ENCODE measurements at regions not wholly inside any gene's neighbourhood (a gene's known extent, or its start where the extent isn't known, plus 50 kb on each side); places are given as distances from the start of the nearest gene placed in this dataset.
"Not testable (repeated sequence)": the region's sequence is repeated elsewhere in the genome, so short reads cannot be mapped to it uniquely, and the experiment has no call there.

GRCh38 chr1:224029286-224030025, 84.5 kb upstream of the FBXO28 start:
- H3K9me3 ChIP-seq; H3K4me1 ChIP-seq (ENCODE audit: low read depth); DNase-seq; H3K36me3 ChIP-seq (ENCODE audit: low read depth); intact Hi-C loops (cut with DNase I, micrococcal nuclease); H3K4me3 ChIP-seq: not testable (repeated sequence)
- ATAC-seq = peak; percentile 18

DNA sequence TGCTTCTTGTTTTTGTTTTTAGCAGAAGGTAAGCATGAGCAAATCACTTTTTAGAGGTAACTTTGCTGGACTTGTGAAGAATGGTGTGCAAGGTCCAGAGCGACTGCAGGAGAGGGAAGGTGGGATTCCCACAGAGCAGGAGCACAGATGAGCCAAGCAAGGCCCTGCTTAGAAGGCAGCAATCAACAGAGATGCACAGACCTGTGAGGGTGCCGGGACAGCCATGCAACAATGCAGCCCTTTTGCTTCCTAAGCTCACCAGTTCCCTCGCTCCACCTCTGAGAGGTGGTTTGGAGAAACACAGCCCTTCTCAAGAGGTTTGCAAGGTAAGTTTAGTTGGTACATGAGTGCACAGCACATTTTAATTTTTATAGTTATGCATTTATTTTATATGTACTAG, 85.1 kb upstream of the FBXO28 start:
- H3K36me3 ChIP-seq (ENCODE audit: low read depth); H3K4me1 ChIP-seq (ENCODE audit: low read depth); H3K4me3 ChIP-seq; intact Hi-C loops (cut with DNase I, micrococcal nuclease); ATAC-seq; DNase-seq; H3K9me3 ChIP-seq: not testable (repeated sequence)

DNA sequence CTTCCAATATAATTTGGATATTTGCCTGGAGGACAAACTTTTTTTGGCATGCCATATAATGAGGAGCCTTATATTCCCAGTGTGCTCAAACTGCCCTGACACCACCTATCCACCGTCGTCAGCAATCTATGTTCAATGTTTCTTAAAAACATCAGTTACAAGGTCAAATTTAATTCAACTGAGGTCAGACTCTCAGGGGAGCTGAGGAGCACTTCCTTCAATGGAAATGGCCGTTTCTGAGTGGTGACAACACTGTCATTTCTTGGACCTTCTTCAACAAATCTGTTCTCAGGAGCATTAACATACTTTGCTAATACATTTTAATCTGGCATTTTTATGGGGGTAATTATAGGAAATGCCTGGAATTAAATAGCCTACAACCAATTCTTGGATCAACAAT, 90.8 kb upstream of the FBXO28 start:
- H3K36me3 ChIP-seq (ENCODE audit: low read depth); ATAC-seq; H3K9me3 ChIP-seq; H3K4me1 ChIP-seq (ENCODE audit: low read depth); H3K4me3 ChIP-seq; DNase-seq; intact Hi-C loops (cut with DNase I, micrococcal nuclease): not testable (repeated sequence)

DNA sequence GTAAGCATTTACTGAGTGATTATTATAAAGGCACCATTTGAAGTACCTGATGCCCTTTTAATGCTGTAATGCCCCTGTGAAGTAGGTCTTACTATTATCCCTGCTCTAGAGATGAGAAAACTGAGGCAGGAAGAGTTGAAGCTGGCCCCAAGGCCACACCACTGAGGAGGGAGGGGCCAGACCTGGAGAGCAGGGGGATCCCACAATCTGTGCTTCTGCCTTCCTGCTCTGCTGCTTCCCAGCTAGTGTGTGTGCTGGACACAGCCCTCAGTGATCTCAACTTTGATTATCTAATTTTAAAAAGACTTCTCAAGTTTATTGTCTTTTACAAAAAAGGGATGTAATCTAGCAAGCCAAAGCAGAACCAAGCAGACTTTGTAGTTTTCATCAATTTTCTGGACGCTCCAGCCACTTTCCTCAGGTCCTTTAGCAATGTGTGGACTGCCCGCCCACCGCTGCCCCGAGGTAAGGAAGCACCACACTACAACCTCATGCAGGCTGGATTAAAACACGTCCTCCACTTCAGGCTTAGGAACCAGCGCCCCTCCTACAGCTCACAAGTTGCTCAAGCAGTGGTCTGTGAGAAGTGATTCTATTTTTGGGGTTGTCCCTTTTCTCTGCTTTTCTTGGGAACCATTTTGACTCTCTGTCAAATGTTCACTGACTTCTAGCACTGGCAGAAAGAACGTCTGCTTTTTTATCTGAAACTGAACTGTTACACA, 91.5 kb upstream of the FBXO28 start:
- intact Hi-C loops (cut with DNase I, micrococcal nuclease); H3K4me1 ChIP-seq (ENCODE audit: low read depth); DNase-seq; ATAC-seq; H3K4me3 ChIP-seq; H3K9me3 ChIP-seq; H3K36me3 ChIP-seq (ENCODE audit: low read depth): not testable (repeated sequence)

- H3K36me3 ChIP-seq (ENCODE audit: low read depth); H3K4me3 ChIP-seq; H3K9me3 ChIP-seq; DNase-seq; ATAC-seq; H3K4me1 ChIP-seq (ENCODE audit: low read depth); intact Hi-C loops (cut with DNase I, micrococcal nuclease): not testable (repeated sequence)
Measured at GRCh38 chr1:224019866-224020265, 94.0 kb upstream of the FBXO28 start.

- ATAC-seq = not testable (repeated sequence)
Measured at GRCh38 chr1:224015782-224016181, 98.1 kb upstream of the FBXO28 start.

GRCh38 chr1:224014330-224014649, 99.6 kb upstream of the FBXO28 start:
- TF ChIP-seq CTCF (IDR thresholded peaks at IDR 0.05) = no peak
- intact Hi-C loops (cut with DNase I, micrococcal nuclease) = no loop called here
- no peak overlapping the region for H3K4me3 ChIP-seq
- no peak for ATAC-seq
- H3K9me3 ChIP-seq = peaks cover 20% of the 10 kb centered on the region
- H3K36me3 ChIP-seq (ENCODE audit: low read depth) = no peaks in the 10 kb centered on the region
- DNase-seq = no peak
- H3K4me1 ChIP-seq (ENCODE audit: low read depth) = no peaks in the 10 kb centered on the region

More at GRCh38 chr1:224015782-224016181, 98.1 kb upstream of the FBXO28 start:
- DNase-seq; H3K4me1 ChIP-seq (ENCODE audit: low read depth); intact Hi-C loops (cut with DNase I, micrococcal nuclease); H3K36me3 ChIP-seq (ENCODE audit: low read depth); H3K4me3 ChIP-seq: not testable (repeated sequence)
- peaks cover 20% of the 10 kb centered on the region for H3K9me3 ChIP-seq

DNA sequence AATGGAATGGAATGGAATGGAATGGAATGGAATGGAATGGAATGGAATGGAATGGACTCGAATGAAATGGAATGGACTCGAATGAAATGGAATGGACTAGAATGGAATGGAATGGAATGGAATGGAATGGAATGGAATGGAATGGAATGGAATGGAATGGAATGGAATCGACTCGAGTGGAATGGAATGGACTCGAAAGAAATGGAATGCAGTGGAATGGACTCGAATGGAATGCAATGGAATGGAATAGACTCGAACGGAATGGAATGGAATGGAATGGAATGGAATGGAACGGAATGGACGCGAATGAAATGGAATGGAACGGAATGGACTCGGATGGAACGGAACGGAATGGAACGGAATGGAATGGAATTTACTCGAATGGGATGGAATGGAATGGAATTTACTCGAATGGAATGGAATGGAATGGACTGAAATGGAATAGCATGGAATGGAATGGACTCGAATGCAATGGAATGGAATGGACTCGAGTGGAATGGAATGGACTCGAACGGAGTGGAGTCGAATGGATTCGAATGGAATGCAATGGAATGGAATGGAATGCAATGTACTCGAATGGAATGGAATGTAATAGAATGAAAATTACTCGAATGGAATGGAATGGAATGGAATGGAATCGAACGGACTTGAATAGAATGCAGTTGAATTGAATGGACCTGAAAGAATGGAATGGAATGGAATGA, 100.1 kb upstream of the FBXO28 start:
- H3K4me3 ChIP-seq; ATAC-seq; DNase-seq; H3K36me3 ChIP-seq (ENCODE audit: low read depth); H3K4me1 ChIP-seq (ENCODE audit: low read depth); intact Hi-C loops (cut with DNase I, micrococcal nuclease): not testable (repeated sequence)
- H3K9me3 ChIP-seq = peaks cover 20% of the 10 kb centered on the region

DNA sequence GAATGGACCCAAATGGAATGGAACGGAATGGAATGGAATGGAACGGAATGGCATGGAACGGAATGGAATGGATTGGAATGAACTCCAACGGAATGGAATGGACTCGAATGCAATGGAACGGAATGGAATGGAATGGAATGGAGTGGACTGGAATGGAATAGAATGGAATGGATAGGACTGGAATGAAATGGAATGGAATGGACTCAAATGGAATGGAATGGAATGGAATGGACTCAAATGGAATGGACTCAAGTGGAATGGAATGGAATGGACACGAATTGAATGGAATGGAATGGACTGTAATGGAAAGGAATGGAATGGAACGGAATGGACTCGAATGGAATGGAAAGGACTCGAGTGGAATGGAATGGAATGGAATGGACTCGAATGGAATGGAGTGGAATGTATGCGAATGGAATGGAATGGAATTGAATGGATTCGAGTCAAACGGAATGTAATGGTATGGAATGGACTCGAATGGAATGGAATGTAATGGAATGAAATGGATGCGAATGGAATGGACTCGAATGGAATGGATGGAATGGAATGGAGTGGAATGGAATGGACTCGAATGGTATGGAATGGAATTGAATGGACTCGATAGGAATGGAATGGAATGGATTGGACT, 101.0 kb upstream of the FBXO28 start:
- ATAC-seq; H3K36me3 ChIP-seq (ENCODE audit: low read depth); H3K4me3 ChIP-seq; intact Hi-C loops (cut with DNase I, micrococcal nuclease); H3K4me1 ChIP-seq (ENCODE audit: low read depth); DNase-seq: not testable (repeated sequence)
- peaks cover 20% of the 10 kb centered on the region for H3K9me3 ChIP-seq

DNA sequence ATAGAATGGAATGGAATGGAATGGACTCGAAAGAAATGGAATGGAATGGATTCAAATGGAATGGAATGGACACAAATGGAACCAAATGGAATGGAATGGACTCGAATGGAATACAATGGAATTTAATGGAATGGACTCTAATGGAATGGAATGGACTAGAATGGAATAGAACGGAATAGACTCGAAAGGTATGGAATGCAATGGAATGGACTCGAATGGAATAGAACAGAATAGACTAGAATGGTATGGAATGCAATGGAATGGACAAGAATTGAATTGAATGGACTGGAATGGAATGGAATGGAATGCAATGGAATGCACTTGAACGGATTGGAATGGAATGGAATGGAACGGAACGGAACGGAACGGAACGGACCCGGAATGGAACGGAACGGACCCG, 101.7 kb upstream of the FBXO28 start:
- DNase-seq; ATAC-seq; H3K4me1 ChIP-seq (ENCODE audit: low read depth); H3K36me3 ChIP-seq (ENCODE audit: low read depth); H3K4me3 ChIP-seq; intact Hi-C loops (cut with DNase I, micrococcal nuclease): not testable (repeated sequence)
- peaks cover 20% of the 10 kb centered on the region for H3K9me3 ChIP-seq

DNA sequence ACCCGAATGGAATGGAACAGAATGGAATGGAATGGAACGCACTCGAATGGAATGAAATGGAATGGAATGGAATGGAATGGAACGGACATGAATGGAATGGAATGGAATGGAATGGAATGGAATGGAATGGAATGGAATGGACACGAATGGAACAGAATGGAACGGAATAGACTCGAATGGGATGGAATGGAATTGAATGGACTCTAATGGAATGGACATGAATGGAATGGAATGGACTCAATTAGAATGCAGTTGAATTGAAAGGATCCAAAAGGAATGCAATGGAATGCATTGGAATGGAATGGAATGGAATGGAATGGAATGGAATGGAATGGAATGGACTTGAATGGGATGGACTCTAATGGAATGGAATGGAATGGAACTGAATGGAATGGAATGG, 102.2 kb upstream of the FBXO28 start:
- ATAC-seq; intact Hi-C loops (cut with DNase I, micrococcal nuclease); H3K36me3 ChIP-seq (ENCODE audit: low read depth); DNase-seq; H3K4me1 ChIP-seq (ENCODE audit: low read depth); H3K4me3 ChIP-seq: not testable (repeated sequence)
- H3K9me3 ChIP-seq = peaks cover 20% of the 10 kb centered on the region

- peaks cover 20% of the 10 kb centered on the region for H3K9me3 ChIP-seq
- H3K36me3 ChIP-seq (ENCODE audit: low read depth); H3K4me1 ChIP-seq (ENCODE audit: low read depth); DNase-seq; ATAC-seq; intact Hi-C loops (cut with DNase I, micrococcal nuclease); H3K4me3 ChIP-seq: not testable (repeated sequence)
Measured at GRCh38 chr1:224011153-224011552, 102.8 kb upstream of the FBXO28 start.

DNA sequence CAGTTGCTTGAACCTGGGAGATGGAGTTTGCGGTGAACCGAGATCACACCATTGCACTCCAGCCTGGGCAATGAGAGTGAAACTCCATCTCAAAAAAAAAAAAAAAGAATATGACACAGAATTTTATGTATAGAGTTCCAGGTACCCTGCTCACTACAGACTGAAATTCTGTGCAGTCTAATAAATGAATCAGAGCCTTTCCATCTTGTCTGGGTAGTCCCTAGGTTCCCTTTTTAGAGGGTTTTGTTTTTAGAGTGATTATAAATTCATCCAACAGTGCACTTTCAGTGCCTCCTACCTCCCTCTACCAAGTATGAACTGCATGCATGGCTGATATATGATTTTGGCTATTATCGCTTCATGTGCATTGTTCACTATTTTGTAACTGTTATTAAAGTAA, 107.9 kb upstream of the FBXO28 start:
- H3K36me3 ChIP-seq (ENCODE audit: low read depth); intact Hi-C loops (cut with DNase I, micrococcal nuclease); H3K4me1 ChIP-seq (ENCODE audit: low read depth); H3K9me3 ChIP-seq; ATAC-seq; DNase-seq; H3K4me3 ChIP-seq: not testable (repeated sequence)
